ENCODE measurements at regions not wholly inside any gene's neighbourhood (a gene's known extent, or its start where the extent isn't known, plus 50 kb on each side); places are given as distances from the start of the nearest gene placed in this dataset.

- no peak for DNase-seq (ENCODE audit: extremely low read depth in 1 of 2, low read depth in 1 of 2)
Observed at GRCh38 chr15:45743426-45744235, 108.8 kb downstream of the SQOR start.

GRCh38 chr15:45744236-45744589, 109.4 kb downstream of the SQOR start:
- DNase-seq (ENCODE audit: extremely low read depth in 1 of 2, low read depth in 1 of 2), result no peak

- DNase-seq (ENCODE audit: extremely low read depth in 1 of 2, low read depth in 1 of 2), result no peak
Observed at GRCh38 chr15:45747426-45747825, 112.6 kb downstream of the SQOR start.

GRCh38 chr15:45751629-45752028, 116.8 kb downstream of the SQOR start:
- DNase-seq (ENCODE audit: extremely low read depth in 1 of 2, low read depth in 1 of 2), result no peak

GRCh38 chr15:45759936-45760335, 125.1 kb downstream of the SQOR start:
- DNase-seq (ENCODE audit: extremely low read depth in 1 of 2, low read depth in 1 of 2), result no peak

- no peak for DNase-seq (ENCODE audit: extremely low read depth in 1 of 2, low read depth in 1 of 2)
Observed at GRCh38 chr15:45762726-45763125, 127.9 kb downstream of the SQOR start.

- DNase-seq (ENCODE audit: extremely low read depth in 1 of 2, low read depth in 1 of 2), result no peak
Observed at GRCh38 chr15:45763170-45763869, 128.5 kb downstream of the SQOR start.

- DNase-seq (ENCODE audit: extremely low read depth in 1 of 2, low read depth in 1 of 2), result no peak
Observed at GRCh38 chr15:45773149-45773548, 138.3 kb downstream of the SQOR start.

GRCh38 chr15:45776772-45777171, 141.9 kb downstream of the SQOR start:
- DNase-seq (ENCODE audit: extremely low read depth in 1 of 2, low read depth in 1 of 2), result no peak

GRCh38 chr15:45777781-45778180, 143.0 kb downstream of the SQOR start:
- DNase-seq (ENCODE audit: extremely low read depth in 1 of 2, low read depth in 1 of 2), result no peak

GRCh38 chr15:45780352-45780751, 145.5 kb downstream of the SQOR start:
- DNase-seq (ENCODE audit: extremely low read depth in 1 of 2, low read depth in 1 of 2), result no peak

GRCh38 chr15:45784656-45785055, 149.8 kb downstream of the SQOR start:
- no peak for DNase-seq (ENCODE audit: extremely low read depth in 1 of 2, low read depth in 1 of 2)

- DNase-seq (ENCODE audit: extremely low read depth in 1 of 2, low read depth in 1 of 2), result no peak
Observed at GRCh38 chr15:45785897-45786296, 151.1 kb downstream of the SQOR start.

GRCh38 chr15:45790325-45790943, 155.6 kb downstream of the SQOR start:
- no peak for DNase-seq (ENCODE audit: extremely low read depth in 1 of 2, low read depth in 1 of 2)

GRCh38 chr15:45794304-45794703, 159.5 kb downstream of the SQOR start:
- no peak for DNase-seq (ENCODE audit: extremely low read depth in 1 of 2, low read depth in 1 of 2)

GRCh38 chr15:45794712-45795439, 160.0 kb downstream of the SQOR start:
- DNase-seq (ENCODE audit: extremely low read depth in 1 of 2, low read depth in 1 of 2), result no peak

GRCh38 chr15:45795440-45796069, 160.7 kb downstream of the SQOR start:
- no peak for DNase-seq (ENCODE audit: extremely low read depth in 1 of 2, low read depth in 1 of 2)

- DNase-seq (ENCODE audit: extremely low read depth in 1 of 2, low read depth in 1 of 2), result no peak
Observed at GRCh38 chr15:45796433-45796832, 161.6 kb downstream of the SQOR start.

GRCh38 chr15:45799508-45799907, 164.7 kb downstream of the SQOR start:
- DNase-seq (ENCODE audit: extremely low read depth in 1 of 2, low read depth in 1 of 2), result no peak

- DNase-seq (ENCODE audit: extremely low read depth in 1 of 2, low read depth in 1 of 2), result no peak
Observed at GRCh38 chr15:45801543-45801942, 166.7 kb downstream of the SQOR start.

GRCh38 chr15:45802140-45802539, 167.3 kb downstream of the SQOR start:
- DNase-seq (ENCODE audit: extremely low read depth in 1 of 2, low read depth in 1 of 2), result no peak
